Tibial artery (tissue), 4 donors: ENCODE measurements at regions not wholly inside any gene's neighbourhood (a gene's known extent, or its start where the extent isn't known, plus 50 kb on each side); places are given as distances from the start of the nearest gene placed in this dataset.

ENCODE experiments used
- DNase-seq, 2 donors: peaks; one replicate each; pipeline ENCODE4 v3.0.0-alpha.2; 2019
- H3K27ac ChIP-seq, 2 donors: fragments of 200-600 bp; sonication (generic) in 1 of 2; 1 replicate in 1 of 2; 2 replicates in 1 of 2; pipeline ENCODE4 v1.5.1; 2018 to 2019; ENCODE audit warnings: mild to moderate bottlenecking in 1 of 2
- H3K27me3 ChIP-seq, 2 donors: fragments of 200-600 bp; sonication (generic) in 1 of 2; one replicate each; pipeline versions ENCODE4 v1.5.1 to v1.6.0; 2016 to 2019
- H3K36me3 ChIP-seq, 3 donors: fragments of 200-600 bp; sonication (generic) in 2 of 3; one replicate each; pipeline ENCODE4 v1.5.1; 2016 to 2019; ENCODE audit warnings: mild to moderate bottlenecking in 2 of 3
- H3K4me1 ChIP-seq, 4 donors: fragments of 200-600 bp; sonication (generic) in 2 of 4; 1 replicate in 3 of 4; 2 replicates in 1 of 4; pipeline ENCODE4 v1.5.1; 2016 to 2019
- H3K4me3 ChIP-seq, 2 donors: fragments of 200-600 bp; sonication (generic) in 1 of 2; 1 replicate in 1 of 2; 2 replicates in 1 of 2; pipeline ENCODE4 v1.5.1; 2018 to 2019; ENCODE audit warnings: mild to moderate bottlenecking in 2 of 2
- H3K9me3 ChIP-seq, 3 donors: fragments of 200-600 bp; sonication (generic) in 1 of 3; one replicate each; pipeline ENCODE4 v1.5.1; 2016 to 2019
- CTCF ChIP-seq, 2 experiments: fragments of 200-600 bp in 1 of 2; fragments of 450-650 bp in 1 of 2; IDR thresholded peaks; one replicate each; pipeline ENCODE4 v1.5.1; 2017 to 2019; ENCODE audit warnings: antibody characterized with exemption in 2 of 2, mild to moderate bottlenecking in 1 of 2, moderate library complexity in 1 of 2
- intact Hi-C: fragments of 100-400 bp; cut with DNase I; formaldehyde crosslinking; loops from one replicate; pipeline ENCODE4 v1.15.0; 2023; ENCODE audit warnings: low total_unique reads

DNA sequence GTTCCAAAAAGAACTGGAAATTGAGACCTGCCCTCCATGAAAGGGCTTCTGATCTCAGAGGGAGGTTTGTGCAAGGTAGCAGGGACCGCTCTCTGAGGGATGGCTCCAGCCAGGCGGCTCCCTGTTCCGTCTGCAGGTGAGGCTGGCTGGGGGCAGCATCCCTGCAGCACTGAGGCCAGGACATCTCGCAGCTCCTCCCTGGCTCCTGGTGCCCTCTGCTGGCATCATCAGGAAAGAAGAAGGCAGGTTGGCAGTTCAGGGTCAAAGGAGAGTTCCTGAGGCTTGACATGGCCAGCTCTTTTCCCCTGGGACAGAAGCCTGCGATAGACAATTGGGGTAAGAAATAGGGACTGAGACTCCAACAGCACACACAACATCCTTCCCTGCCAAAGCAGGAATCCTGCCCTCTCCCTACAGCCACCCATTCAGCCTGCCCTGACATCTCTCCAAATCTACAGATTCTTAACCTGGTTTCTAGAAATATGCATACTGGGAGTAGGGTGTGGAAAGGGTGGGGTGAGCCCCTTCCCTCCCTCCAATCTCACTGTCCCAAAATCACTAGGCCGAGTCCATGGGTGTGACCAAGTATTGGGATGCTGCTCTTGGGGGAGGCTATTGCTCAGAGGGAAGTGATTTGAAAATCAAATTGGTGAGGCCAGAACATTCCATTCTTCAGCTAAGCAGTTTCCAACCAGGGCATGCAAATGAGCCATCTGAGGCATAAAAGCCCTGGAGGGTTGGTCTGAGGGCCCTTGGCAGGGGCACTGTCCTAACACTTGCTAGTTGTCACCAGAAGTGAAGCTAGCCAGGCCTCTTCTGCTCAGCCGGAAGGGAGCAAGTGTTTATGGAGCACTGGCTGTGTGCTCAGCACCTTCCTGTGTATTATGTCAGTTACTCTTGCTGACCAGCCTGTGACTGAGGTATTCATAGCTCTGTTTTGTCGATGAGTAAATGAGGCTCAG lies 185.4 kb downstream of the TFCP2L1 start:
- Histone ChIP-seq H3K36me3 (no peaks in the 10 kb centered on the region), H3K27me3 (peaks cover 0 to 38% of the 10 kb centered on the region in 2 donors), H3K4me1 (no peaks in the 10 kb centered on the region), H3K4me3 (no peak overlapping the region), H3K27ac (no peak overlapping the region), H3K9me3 (no peaks in the 10 kb centered on the region)
- no peak for DNase-seq
- intact Hi-C loops, result loop anchor here (10.0 kb wide), 1 partner anchor 1525 kb away; no protein-coding TSS in a partner anchor
- peak in 1 of 2 experiments; percentile 6 for TF ChIP-seq CTCF (IDR thresholded peaks at IDR 0.05)

DNA sequence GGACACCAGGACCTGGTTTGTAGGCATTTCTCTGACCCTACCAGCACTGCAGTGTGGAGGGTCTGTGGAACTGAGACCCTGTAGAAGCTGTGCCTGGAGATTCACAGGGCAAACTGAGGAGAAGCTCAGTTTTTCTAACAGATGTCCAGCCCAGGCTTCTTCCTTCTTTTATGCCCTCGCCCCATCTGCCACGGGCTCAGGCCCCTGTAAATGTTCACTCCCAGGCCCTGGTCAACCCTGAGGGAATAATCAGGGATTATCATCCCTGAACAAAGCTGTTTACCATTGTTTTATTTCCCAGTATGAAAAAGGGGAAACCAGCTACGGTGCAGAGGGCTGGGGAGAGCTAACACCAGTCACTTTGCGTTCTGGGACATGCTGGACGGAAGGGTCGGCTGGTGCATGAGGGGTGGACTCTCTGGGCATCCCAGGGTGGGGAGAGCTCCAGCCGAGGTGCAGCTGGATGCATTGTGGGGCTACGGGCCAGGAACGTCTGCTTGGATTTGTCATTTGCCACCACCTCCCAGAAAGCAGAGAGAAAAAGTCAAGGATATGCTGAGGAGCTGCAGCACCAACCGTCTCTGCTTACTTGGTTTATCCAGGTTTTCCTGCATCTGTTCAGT lies 183.8 kb downstream of the TFCP2L1 start:
- Histone ChIP-seq H3K9me3 (no peaks in the 10 kb centered on the region), H3K4me1 (no peaks in the 10 kb centered on the region), H3K4me3 (no peak overlapping the region), H3K27ac (no peak overlapping the region), H3K36me3 (no peaks in the 10 kb centered on the region), H3K27me3 (peaks cover 0 to 40% of the 10 kb centered on the region in 2 donors)
- TF ChIP-seq CTCF (IDR thresholded peaks at IDR 0.05), result no peak
- intact Hi-C loops, result loop anchor here (10.0 kb wide), 1 partner anchor 1526 kb away; no protein-coding TSS in a partner anchor
- DNase-seq, result no peak

DNA sequence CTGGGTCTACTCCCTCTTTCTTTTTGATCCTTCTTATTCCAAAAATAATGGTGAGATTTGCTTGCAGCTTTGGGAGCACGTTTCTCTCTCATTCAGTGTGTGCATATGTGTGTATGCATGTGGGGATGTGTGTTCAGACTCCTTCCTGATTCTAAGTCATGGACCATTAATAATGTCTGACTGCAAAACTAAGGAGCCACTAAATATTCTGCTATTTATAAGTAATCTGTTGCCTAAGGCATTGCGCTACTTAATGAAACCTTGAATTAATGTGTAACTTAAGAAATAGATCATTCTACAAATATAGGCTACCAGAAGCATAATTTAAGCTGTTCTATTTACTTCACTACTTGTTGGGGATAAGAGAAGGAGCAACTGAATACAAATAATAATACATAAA lies 182.1 kb downstream of the TFCP2L1 start:
- Histone ChIP-seq H3K4me1 (no peaks in the 10 kb centered on the region), H3K36me3 (no peaks in the 10 kb centered on the region), H3K27ac (no peak overlapping the region), H3K9me3 (no peaks in the 10 kb centered on the region), H3K27me3 (peaks cover 0 to 39% of the 10 kb centered on the region in 2 donors), H3K4me3 (no peak overlapping the region)
- intact Hi-C loops, result loop anchor here (10.0 kb wide), 1 partner anchor 1528 kb away; no protein-coding TSS in a partner anchor
- TF ChIP-seq CTCF (IDR thresholded peaks at IDR 0.05), result no peak
- DNase-seq, result no peak

- no peak for TF ChIP-seq CTCF (IDR thresholded peaks at IDR 0.05)
- no peak overlapping the region for H3K4me3 ChIP-seq
- no peaks in the 10 kb centered on the region for H3K9me3 ChIP-seq
Observed at GRCh38 chr2:121103960-121104359, 181.0 kb downstream of the TFCP2L1 start.

DNA sequence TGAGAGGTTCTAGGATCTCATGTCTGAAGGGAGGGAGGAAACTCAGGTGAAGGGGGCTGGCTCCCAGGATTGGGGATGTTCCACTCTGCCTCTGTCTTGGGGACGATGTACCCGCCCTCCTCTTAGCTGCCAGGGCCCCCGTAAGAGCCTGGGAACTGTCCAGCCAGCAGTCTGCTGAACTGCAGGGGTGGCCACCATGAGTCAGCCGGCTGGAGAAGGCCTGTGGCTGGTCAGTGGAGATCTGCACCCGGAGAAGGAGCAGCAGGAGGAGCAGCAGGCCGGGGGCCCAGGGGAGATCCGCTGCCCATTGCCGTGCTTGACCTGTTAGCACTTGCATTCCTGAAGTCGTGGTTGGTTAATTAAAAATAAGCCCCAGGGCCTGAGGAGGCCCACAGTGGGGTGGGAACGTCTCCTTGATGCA lies 180.3 kb downstream of the TFCP2L1 start:
- no peak for TF ChIP-seq CTCF (IDR thresholded peaks at IDR 0.05)
- Histone ChIP-seq H3K4me3 (no peak overlapping the region), H3K4me1 (no peaks in the 10 kb centered on the region), H3K36me3 (no peaks in the 10 kb centered on the region), H3K9me3 (no peaks in the 10 kb centered on the region), H3K27ac (no peak overlapping the region), H3K27me3 (peaks cover 0 to 43% of the 10 kb centered on the region in 2 donors)
- intact Hi-C loops, result loop anchor here (10.0 kb wide), 1 partner anchor 1530 kb away; no protein-coding TSS in a partner anchor
- DNase-seq, result no peak

More at GRCh38 chr2:121103960-121104359, 181.0 kb downstream of the TFCP2L1 start:
- peak in 1 of 2 donors; percentile 44 for DNase-seq
- Histone ChIP-seq H3K36me3 (no peaks in the 10 kb centered on the region), H3K4me1 (no peaks in the 10 kb centered on the region), H3K27ac (no peak overlapping the region), H3K27me3 (peaks cover 0 to 40% of the 10 kb centered on the region in 2 donors)
- intact Hi-C loops, result loop anchor here (10.0 kb wide), 1 partner anchor 1529 kb away; no protein-coding TSS in a partner anchor
